Keratinocyte (primary cell): ENCODE measurements at regions not wholly inside any gene's neighbourhood (a gene's known extent, or its start where the extent isn't known, plus 50 kb on each side); places are given as distances from the start of the nearest gene placed in this dataset.

Source experiments
- DNase-seq: peaks from one replicate; pipeline ENCODE4 v3.0.0-alpha.2; 2011; ENCODE audit warnings: low read depth, missing footprints, low spot score
- FAIRE-seq: peaks from 2 replicates; lab custom pipeline; 2011; peaks lifted over from hg19 to GRCh38; lab: Jason Lieb, UNC
- H2AFZ ChIP-seq: 2 replicates; pipeline ENCODE4 v1.6.0; 2012; ENCODE audit warnings: low read length, control low read depth, inconsistent platforms; ENCODE audit not compliant: control insufficient read depth
- H3K27ac ChIP-seq: 2 replicates; pipeline ENCODE4 v1.5.1; 2011; ENCODE audit warnings: low read length; ENCODE audit not compliant: control insufficient read depth, insufficient read depth
- H3K27me3 ChIP-seq: 3 replicates; pipeline ENCODE4 v1.6.0; 2011; ENCODE audit warnings: low read length; ENCODE audit not compliant: control insufficient read depth, insufficient read depth; ENCODE audit errors: extremely low read depth
- H3K36me3 ChIP-seq, 2 experiments: 2 replicates in 1 of 2; 3 replicates in 1 of 2; pipeline ENCODE4 v1.5.1; 2011; ENCODE audit warnings: low read length in 2 of 2, mild to moderate bottlenecking in 1 of 2; ENCODE audit not compliant: control insufficient read depth in 2 of 2, insufficient read depth in 2 of 2; ENCODE audit errors: extremely low read depth in 1 of 2
- H3K4me1 ChIP-seq: 3 replicates; pipeline ENCODE4 v1.5.1; 2011; ENCODE audit warnings: low read length; ENCODE audit not compliant: control insufficient read depth, insufficient read depth; ENCODE audit errors: extremely low read depth
- H3K4me2 ChIP-seq: 3 replicates; pipeline ENCODE4 v1.6.0; 2011; ENCODE audit warnings: low read depth, low read length; ENCODE audit not compliant: control insufficient read depth, insufficient read depth; ENCODE audit errors: extremely low read depth
- H3K4me3 ChIP-seq, 3 experiments: fragments of 200-600 bp in 1 of 3; sonication (generic) in 1 of 3; 2 replicates in 2 of 3; 3 replicates in 1 of 3; pipeline ENCODE4 v1.5.1; 2011 to 2016; ENCODE audit warnings: low read length in 3 of 3, mild to moderate bottlenecking in 3 of 3, control low read depth in 2 of 3, inconsistent platforms in 1 of 3, low read depth in 1 of 3, mixed read lengths in 1 of 3, mixed run types in 1 of 3, moderate library complexity in 1 of 3; ENCODE audit not compliant: control insufficient read depth in 2 of 3, insufficient read depth in 2 of 3; ENCODE audit errors: extremely low read depth in 1 of 3
- H3K79me2 ChIP-seq: 2 replicates; pipeline ENCODE4 v1.6.0; 2012; ENCODE audit warnings: low read length; ENCODE audit not compliant: control insufficient read depth, insufficient read depth
- H3K9ac ChIP-seq: 3 replicates; pipeline ENCODE4 v1.6.0; 2011; ENCODE audit warnings: low read length; ENCODE audit not compliant: control insufficient read depth, insufficient read depth; ENCODE audit errors: extremely low read depth
- H3K9me1 ChIP-seq: 3 replicates; pipeline ENCODE4 v1.6.0; 2011; ENCODE audit warnings: low read length; ENCODE audit not compliant: control insufficient read depth, insufficient read depth; ENCODE audit errors: extremely low read depth
- H3K9me3 ChIP-seq: 2 replicates; pipeline ENCODE4 v1.5.1; 2012; ENCODE audit warnings: low read depth, low read length; ENCODE audit not compliant: control insufficient read depth
- H4K20me1 ChIP-seq: 3 replicates; pipeline ENCODE4 v1.6.0; 2011; ENCODE audit warnings: low read length; ENCODE audit not compliant: control insufficient read depth, insufficient read depth; ENCODE audit errors: extremely low read depth
- EZH2 ChIP-seq: IDR thresholded peaks from one replicate; pipeline ENCODE4 v1.6.1; 2012; ENCODE audit warnings: inconsistent platforms, mild to moderate bottlenecking, low read length, moderate library complexity
- dilution Hi-C: fragments of 300-500 bp; cut with MboI; formaldehyde crosslinking; loops from one replicate; pipeline ENCODE4 v1.7.0; 2020; ENCODE audit warnings: low sequenced_read_pairs; ENCODE audit not compliant: extremely low pct_ligation_motif_present
- TF ChIP-seq, protein P1 (sequence below), 3 experiments: IDR thresholded peaks in 1 of 3; conservative IDR thresholded peaks in 1 of 3; optimal IDR thresholded peaks in 1 of 3; 2 replicates in 2 of 3; 3 replicates in 1 of 3; pipeline versions ENCODE3 to v1.5.1; 2011; ENCODE audit warnings: low read length in 3 of 3, mild to moderate bottlenecking in 3 of 3, moderate library complexity in 2 of 3, control low read depth in 1 of 3, inconsistent platforms in 1 of 3; ENCODE audit not compliant: insufficient read depth in 2 of 3; ENCODE audit errors: extremely low read depth in 1 of 3

DNA sequence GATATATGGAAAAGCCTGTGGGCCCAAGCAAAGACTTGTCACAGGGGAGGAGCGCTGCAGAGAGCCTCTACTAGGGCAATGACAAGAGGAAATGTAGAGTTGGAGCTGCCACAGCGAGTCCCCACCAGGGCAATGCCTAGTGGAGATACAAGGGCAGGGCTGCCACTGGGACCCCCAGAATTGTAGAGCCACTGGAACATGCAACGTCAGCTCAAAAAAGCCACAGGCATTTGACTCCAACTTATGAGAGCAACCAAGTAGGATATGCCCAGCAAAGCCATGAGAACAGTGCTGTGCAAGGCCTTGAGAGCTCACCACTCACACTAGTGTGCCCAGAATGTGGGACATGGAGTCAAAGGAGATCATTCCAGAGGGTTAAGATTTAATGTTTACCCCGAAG lies 63.7 kb upstream of the CAMK1G start:
- no peak overlapping the region for H2AFZ ChIP-seq
- no peak overlapping the region for H3K4me2 ChIP-seq
- H3K79me2 ChIP-seq = no peaks in the 10 kb centered on the region
- DNase-seq (no peak), FAIRE-seq (no peak)
- H3K27ac ChIP-seq = no peak overlapping the region
- H3K36me3 ChIP-seq = no peaks in the 10 kb centered on the region
- no peaks in the 10 kb centered on the region for H3K9me3 ChIP-seq
- no peaks in the 10 kb centered on the region for H3K4me1 ChIP-seq
- H3K4me3 ChIP-seq = no peak overlapping the region
- peaks cover 5% of the 10 kb centered on the region for H3K27me3 ChIP-seq
- H3K9me1 ChIP-seq = no peaks in the 10 kb centered on the region
- dilution Hi-C loops = no loop called here
- H4K20me1 ChIP-seq = no peaks in the 10 kb centered on the region
- TF ChIP-seq, protein P1, sequence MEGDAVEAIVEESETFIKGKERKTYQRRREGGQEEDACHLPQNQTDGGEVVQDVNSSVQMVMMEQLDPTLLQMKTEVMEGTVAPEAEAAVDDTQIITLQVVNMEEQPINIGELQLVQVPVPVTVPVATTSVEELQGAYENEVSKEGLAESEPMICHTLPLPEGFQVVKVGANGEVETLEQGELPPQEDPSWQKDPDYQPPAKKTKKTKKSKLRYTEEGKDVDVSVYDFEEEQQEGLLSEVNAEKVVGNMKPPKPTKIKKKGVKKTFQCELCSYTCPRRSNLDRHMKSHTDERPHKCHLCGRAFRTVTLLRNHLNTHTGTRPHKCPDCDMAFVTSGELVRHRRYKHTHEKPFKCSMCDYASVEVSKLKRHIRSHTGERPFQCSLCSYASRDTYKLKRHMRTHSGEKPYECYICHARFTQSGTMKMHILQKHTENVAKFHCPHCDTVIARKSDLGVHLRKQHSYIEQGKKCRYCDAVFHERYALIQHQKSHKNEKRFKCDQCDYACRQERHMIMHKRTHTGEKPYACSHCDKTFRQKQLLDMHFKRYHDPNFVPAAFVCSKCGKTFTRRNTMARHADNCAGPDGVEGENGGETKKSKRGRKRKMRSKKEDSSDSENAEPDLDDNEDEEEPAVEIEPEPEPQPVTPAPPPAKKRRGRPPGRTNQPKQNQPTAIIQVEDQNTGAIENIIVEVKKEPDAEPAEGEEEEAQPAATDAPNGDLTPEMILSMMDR (optimal IDR thresholded peaks at IDR 0.05 in 1 of 3, IDR thresholded peaks at IDR 0.05 in 1 of 3, conservative IDR thresholded peaks at IDR 0.05 in 1 of 3; ENCODE audit: extremely low read depth in 1 of 3, insufficient read depth in 2 of 3, low read length in 3 of 3) = no peak
- TF ChIP-seq EZH2 = no peak
- H3K9ac ChIP-seq = no peak overlapping the region

DNA sequence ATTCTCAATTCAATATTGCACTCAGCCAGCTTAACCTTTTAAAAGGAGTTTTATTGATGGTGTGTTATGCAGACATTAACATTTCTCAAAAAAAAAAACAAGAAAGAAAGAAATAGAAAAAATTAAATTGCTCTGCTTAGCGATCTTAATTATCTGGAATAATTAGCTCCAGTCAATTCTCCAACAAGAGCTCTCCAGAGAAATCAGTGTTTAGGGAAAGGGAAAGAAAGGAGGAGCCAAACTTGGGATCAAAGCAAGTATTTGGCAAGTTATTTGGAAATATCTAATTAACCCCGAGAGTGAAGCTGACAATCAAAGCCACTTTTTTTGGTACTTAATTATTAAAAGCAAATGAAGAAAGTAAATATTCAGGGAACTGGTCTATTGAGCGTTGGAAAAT lies 60.7 kb upstream of the CAMK1G start:
- Histone ChIP-seq H3K9me3 (no peaks in the 10 kb centered on the region), H3K9ac (no peak overlapping the region), H3K9me1 (no peaks in the 10 kb centered on the region), H2AFZ (no peak overlapping the region), H3K36me3 (no peaks in the 10 kb centered on the region), H3K79me2 (no peaks in the 10 kb centered on the region), H4K20me1 (no peaks in the 10 kb centered on the region), H3K4me1 (peaks cover 6% of the 10 kb centered on the region), H3K27me3 (no peaks in the 10 kb centered on the region), H3K4me3 (no peak overlapping the region), H3K4me2 (no peak overlapping the region), H3K27ac (no peak overlapping the region)
- TF ChIP-seq, protein P1 (optimal IDR thresholded peaks at IDR 0.05 in 1 of 3, IDR thresholded peaks at IDR 0.05 in 1 of 3, conservative IDR thresholded peaks at IDR 0.05 in 1 of 3; ENCODE audit: extremely low read depth in 1 of 3, insufficient read depth in 2 of 3, low read length in 3 of 3) = no peak
- TF ChIP-seq EZH2 = no peak
- no peak for FAIRE-seq
- dilution Hi-C loops = no loop called here
- DNase-seq = no peak
